GM19035 (cell line): ENCODE measurements at regions not wholly inside any gene's neighbourhood (a gene's known extent, or its start where the extent isn't known, plus 50 kb on each side); places are given as distances from the start of the nearest gene placed in this dataset.

Experiments used
- ATAC-seq: cut with Tn5 transposase; IDR thresholded peaks from one replicate; pipeline ENCODE4 v1.9.1; 2021; ENCODE audit not compliant: unreplicated experiment

GRCh38 chr18:77560341-77560992 is 310.8 kb downstream of the GALR1 start:
- ATAC-seq = peak; percentile 89

- no peak for ATAC-seq
These were observed 317.0 kb downstream of the GALR1 start for GRCh38 chr18:77566604-77567003.

- ATAC-seq = no peak
These were observed 317.6 kb downstream of the GALR1 start for GRCh38 chr18:77567205-77567604.

GRCh38 chr18:77571743-77572142 is 322.1 kb downstream of the GALR1 start:
- ATAC-seq = no peak

- ATAC-seq = no peak
These were observed 322.9 kb downstream of the GALR1 start for GRCh38 chr18:77572537-77572936.

- ATAC-seq = no peak
These were observed 323.9 kb downstream of the GALR1 start for GRCh38 chr18:77573571-77573970.

GRCh38 chr18:77590943-77591515 is 341.4 kb downstream of the GALR1 start:
- ATAC-seq = no peak

GRCh38 chr18:77597726-77598125 is 348.1 kb downstream of the GALR1 start:
- ATAC-seq = no peak

- ATAC-seq = no peak
These were observed 351.0 kb downstream of the GALR1 start for GRCh38 chr18:77600674-77601073.

GRCh38 chr18:77601567-77601966 is 351.9 kb downstream of the GALR1 start:
- ATAC-seq = no peak

- no peak for ATAC-seq
These were observed 357.4 kb downstream of the GALR1 start for GRCh38 chr18:77607087-77607486.

- no peak for ATAC-seq
These were observed 359.2 kb downstream of the GALR1 start for GRCh38 chr18:77608807-77609206.

GRCh38 chr18:77617694-77618093 is 368.0 kb downstream of the GALR1 start:
- no peak for ATAC-seq

GRCh38 chr18:77619525-77619924 is 369.9 kb downstream of the GALR1 start:
- no peak for ATAC-seq

- ATAC-seq = no peak
These were observed 372.5 kb downstream of the GALR1 start for GRCh38 chr18:77622009-77622692.

GRCh38 chr18:77632758-77633157 is 383.1 kb downstream of the GALR1 start:
- no peak for ATAC-seq

- no peak for ATAC-seq
These were observed 384.8 kb downstream of the GALR1 start for GRCh38 chr18:77634494-77634893.

GRCh38 chr18:77635451-77635850 is 385.8 kb downstream of the GALR1 start:
- ATAC-seq = no peak

- no peak for ATAC-seq
These were observed 386.2 kb downstream of the GALR1 start for GRCh38 chr18:77635858-77636257.

- ATAC-seq = no peak
These were observed 395.7 kb downstream of the GALR1 start for GRCh38 chr18:77645170-77645872.

- no peak for ATAC-seq
These were observed 397.8 kb downstream of the GALR1 start for GRCh38 chr18:77647472-77647871.

- ATAC-seq = no peak
These were observed 398.8 kb downstream of the GALR1 start for GRCh38 chr18:77648411-77648810.
